IMR-90 (cell line): ENCODE measurements at regions not wholly inside any gene's neighbourhood (a gene's known extent, or its start where the extent isn't known, plus 50 kb on each side); places are given as distances from the start of the nearest gene placed in this dataset.

Source experiments
- ATAC-seq: fragments of 200-7000 bp; cut with Tn5 transposase; 2 replicates; pipeline ENCODE4 v1.9.1; 2020; ENCODE audit warnings: low read depth, mild to moderate bottlenecking, moderate library complexity
- BruUV-seq: library from RNA; stranded (reverse); fragments of 400-500 nt; replicated peaks from 2 replicates; lab custom pipeline; 2021; lab: Mats Ljungman, UMichigan
- CTCF ChIA-PET: fragments of 300-600 bp; formaldehyde crosslinking; extraction: SDS; loops from one replicate; lab custom pipeline; 2021; ENCODE audit warnings: antibody characterized with exemption; lab: Yijun Ruan, JAX
- POLR2A ChIA-PET: fragments of 300-600 bp; sonication (Branson Sonifier 250); formaldehyde crosslinking; loops from one replicate; lab custom pipeline; 2022; ENCODE audit warnings: antibody characterized with exemption; ENCODE audit not compliant: unreplicated experiment; lab: Charles Lee
- DNase-seq: peaks from one replicate; pipeline ENCODE4 v3.0.0; 2013
- H2AFZ ChIP-seq: replicated peaks from 2 replicates; pipeline ENCODE3; 2013; ENCODE audit warnings: low read length, mild to moderate bottlenecking; ENCODE audit not compliant: poor library complexity
- H2AK5ac ChIP-seq: 2 replicates; pipeline ENCODE4 v1.6.1; 2013; ENCODE audit warnings: low read depth, low read length, inconsistent platforms
- H2AK9ac ChIP-seq: replicated peaks from 2 replicates; pipeline ENCODE3; 2013; ENCODE audit warnings: mild to moderate bottlenecking, low read depth, low read length, moderate library complexity; ENCODE audit not compliant: poor library complexity
- H2BK120ac ChIP-seq: 2 replicates; pipeline ENCODE4 v1.6.1; 2013; ENCODE audit warnings: low read depth, low read length, inconsistent platforms
- H2BK15ac ChIP-seq: 3 replicates; pipeline ENCODE4 v1.6.1; 2013; ENCODE audit warnings: low read depth, low read length, inconsistent platforms
- H2BK20ac ChIP-seq: 2 replicates; pipeline ENCODE4 v1.6.1; 2013; ENCODE audit warnings: low read depth, mild to moderate bottlenecking, inconsistent platforms, low read length, moderate library complexity
- H2BK5ac ChIP-seq: 2 replicates; pipeline ENCODE4 v1.6.1; 2013; ENCODE audit warnings: mild to moderate bottlenecking, low read depth, low read length, inconsistent platforms; ENCODE audit not compliant: poor library complexity, severe bottlenecking
- H3K14ac ChIP-seq: replicated peaks from 2 replicates; pipeline ENCODE4 v1.6.1; 2013; ENCODE audit warnings: low read depth, low read length, inconsistent platforms
- H3K18ac ChIP-seq: 2 replicates; pipeline ENCODE4 v1.6.1; 2013; ENCODE audit warnings: low read depth, low read length, control low read depth
- H3K23ac ChIP-seq: 2 replicates; pipeline ENCODE4 v1.6.1; 2013; ENCODE audit warnings: low read depth, low read length, inconsistent platforms
- H3K27ac ChIP-seq: 2 replicates; pipeline ENCODE4 v1.5.1; 2013; ENCODE audit warnings: mild to moderate bottlenecking, control low read depth, low read length; ENCODE audit not compliant: insufficient read depth
- H3K27me3 ChIP-seq: 2 replicates; pipeline ENCODE4 v1.6.1; 2013; ENCODE audit warnings: low read length; ENCODE audit not compliant: control insufficient read depth, insufficient read depth
- H3K36me3 ChIP-seq: 2 replicates; pipeline ENCODE4 v1.6.1; 2013; ENCODE audit warnings: low read length, mixed read lengths; ENCODE audit not compliant: control insufficient read depth, insufficient read depth
- H3K4ac ChIP-seq: 2 replicates; pipeline ENCODE4 v1.6.1; 2013; ENCODE audit warnings: low read depth, low read length, inconsistent platforms
- H3K4me1 ChIP-seq: 2 replicates; pipeline ENCODE4 v1.6.1; 2013; ENCODE audit warnings: low read length, mixed read lengths; ENCODE audit not compliant: control insufficient read depth, insufficient read depth
- H3K4me2 ChIP-seq: 2 replicates; pipeline ENCODE4 v1.6.1; 2013; ENCODE audit warnings: low read depth, mild to moderate bottlenecking, control low read depth, low read length, moderate library complexity
- H3K4me3 ChIP-seq: 2 replicates; pipeline ENCODE4 v1.5.1; 2013; ENCODE audit warnings: low read depth, mild to moderate bottlenecking, control low read depth, low read length, moderate library complexity; ENCODE audit not compliant: insufficient read depth
- H3K56ac ChIP-seq: 2 replicates; pipeline ENCODE4 v1.6.1; 2013; ENCODE audit warnings: low read length, inconsistent platforms; ENCODE audit not compliant: insufficient read depth; ENCODE audit errors: extremely low read depth
- H3K79me1 ChIP-seq, 2 experiments: 2 replicates each; pipeline ENCODE4 v1.6.1; 2013; ENCODE audit warnings: low read length in 2 of 2, inconsistent platforms in 1 of 2, low read depth in 1 of 2
- H3K9ac ChIP-seq: 2 replicates; pipeline ENCODE4 v1.6.1; 2013; ENCODE audit warnings: low read depth, low read length, control low read depth
- H3K9me1 ChIP-seq: 2 replicates; pipeline ENCODE4 v1.6.1; 2013; ENCODE audit warnings: low read length, inconsistent platforms; ENCODE audit not compliant: insufficient read depth
- H3K9me3 ChIP-seq: 2 replicates; pipeline ENCODE4 v1.6.1; 2013; ENCODE audit warnings: low read length; ENCODE audit not compliant: control insufficient read depth, insufficient read depth
- H4K20me1 ChIP-seq: 2 replicates; pipeline ENCODE4 v1.6.1; 2013; ENCODE audit warnings: low read length, inconsistent platforms; ENCODE audit not compliant: insufficient read depth
- H4K5ac ChIP-seq: 2 replicates; pipeline ENCODE4 v1.6.1; 2013; ENCODE audit warnings: mild to moderate bottlenecking, low read depth, low read length, control low read depth
- H4K8ac ChIP-seq, 2 experiments: 2 replicates each; pipeline ENCODE4 v1.6.1; 2013; ENCODE audit warnings: low read depth in 2 of 2, low read length in 2 of 2, control low read depth in 1 of 2, inconsistent platforms in 1 of 2
- H4K91ac ChIP-seq: 2 replicates; pipeline ENCODE4 v1.6.1; 2013; ENCODE audit warnings: low read depth, low read length, inconsistent platforms; ENCODE audit not compliant: insufficient read depth
- BHLHE40 ChIP-seq: fragments of 150-350 bp; IDR thresholded peaks from 2 replicates; pipeline ENCODE4 v1.6.1; 2016; ENCODE audit warnings: mild to moderate bottlenecking, low read depth, low read length
- CEBPB ChIP-seq: IDR thresholded peaks from 2 replicates; pipeline ENCODE4 v1.6.1; 2012; ENCODE audit warnings: low read depth, low read length, improper control_type of control experiment
- CHD1 ChIP-seq: IDR thresholded peaks from 2 replicates; pipeline ENCODE4 v1.6.1; 2012; ENCODE audit warnings: low read depth, low read length, improper control_type of control experiment
- CTCF ChIP-seq: conservative IDR thresholded peaks from 2 replicates; pipeline ENCODE4 v1.5.1; 2012; ENCODE audit warnings: mild to moderate bottlenecking, low read depth, low read length, improper control_type of control experiment
- ELK1 ChIP-seq: fragments of 150-350 bp; IDR thresholded peaks from 2 replicates; pipeline ENCODE4 v1.6.1; 2016; ENCODE audit warnings: low read depth, mild to moderate bottlenecking, low read length, moderate library complexity, borderline replicate concordance
- FOS ChIP-seq: fragments of 150-350 bp; IDR thresholded peaks from 2 replicates; pipeline ENCODE4 v1.6.1; 2016; ENCODE audit warnings: low read depth, low read length
- MAFK ChIP-seq: IDR thresholded peaks from 2 replicates; pipeline ENCODE4 v1.6.1; 2012; ENCODE audit warnings: low read depth, low read length, improper control_type of control experiment
- MAZ ChIP-seq: IDR thresholded peaks from 2 replicates; pipeline ENCODE4 v1.6.1; 2012; ENCODE audit warnings: low read depth, mild to moderate bottlenecking, low read length, improper control_type of control experiment, moderate library complexity, borderline replicate concordance
- MXI1 ChIP-seq: IDR thresholded peaks from 2 replicates; pipeline ENCODE4 v1.6.1; 2012; ENCODE audit warnings: low read depth, mild to moderate bottlenecking, low read length, moderate library complexity, borderline replicate concordance
- NFE2L2 ChIP-seq: fragments of 150-350 bp; IDR thresholded peaks from 2 replicates; pipeline ENCODE4 v1.6.1; 2016; ENCODE audit warnings: low read depth, mild to moderate bottlenecking, low read length
- POLR2A ChIP-seq: IDR thresholded peaks from 2 replicates; pipeline ENCODE4 v1.6.1; 2012; ENCODE audit warnings: mild to moderate bottlenecking, low read depth, low read length
- RAD21 ChIP-seq: IDR thresholded peaks from 2 replicates; pipeline ENCODE4 v1.6.1; 2012; ENCODE audit warnings: low read length, improper control_type of control experiment
- RCOR1 ChIP-seq: IDR thresholded peaks from 2 replicates; pipeline ENCODE4 v1.6.1; 2012; ENCODE audit warnings: mild to moderate bottlenecking, low read length, improper control_type of control experiment; ENCODE audit not compliant: insufficient replicate concordance
- RFX5 ChIP-seq: IDR thresholded peaks from 2 replicates; pipeline ENCODE4 v1.8.0; 2012; ENCODE audit warnings: low read depth, mild to moderate bottlenecking, low read length, moderate library complexity
- SMC3 ChIP-seq: fragments of 150-350 bp; IDR thresholded peaks from 2 replicates; pipeline ENCODE4 v1.6.1; 2016; ENCODE audit warnings: low read depth, mild to moderate bottlenecking, antibody characterized with exemption, low read length, moderate library complexity
- USF2 ChIP-seq: fragments of 150-350 bp; IDR thresholded peaks from 2 replicates; pipeline ENCODE4 v1.6.1; 2017; ENCODE audit warnings: mild to moderate bottlenecking, antibody characterized with exemption, low read length, low read depth
- WGBS, 2 experiments: methylation state at CpG; one replicate each; pipeline versions ENCODE4 v1.1.5 to v1.1.7; 2013; ENCODE audit warnings: missing lambda C conversion rate in 2 of 2; ENCODE audit not compliant: insufficient read length in 1 of 2; ENCODE audit errors: extremely low coverage in 2 of 2; 5-methylcytosine and 5-hydroxymethylcytosine counted together
- dilution Hi-C: fragments of 300-500 bp; cut with HindIII; formaldehyde crosslinking; loops from one replicate; pipeline ENCODE4 v1.14.3; 2018; ENCODE audit warnings: low sequenced_read_pairs; ENCODE audit not compliant: unreplicated experiment
- in situ Hi-C: fragments of 300-500 bp; cut with MboI; formaldehyde crosslinking; loops from 3 replicates; pipeline ENCODE4 v1.14.3; 2019; ENCODE audit warnings: low sequenced_read_pairs, inconsistent platforms, mixed read lengths
- intact Hi-C: fragments of 100-400 bp; cut with micrococcal nuclease; formaldehyde crosslinking; loops from 2 replicates; pipeline ENCODE4 v1.10.0; 2022

- Histone ChIP-seq H2AFZ (no peak overlapping the region), H3K9ac (no peak overlapping the region), H2BK5ac (no peak overlapping the region), H3K4me1 (no peaks in the 10 kb centered on the region), H4K5ac (no peak overlapping the region), H3K23ac (no peak overlapping the region), H2BK20ac (no peak overlapping the region), H3K14ac (no peak overlapping the region), H3K4me2 (no peak overlapping the region), H2AK5ac (no peak overlapping the region), H3K27me3 (no peaks in the 10 kb centered on the region), H3K9me1 (no peaks in the 10 kb centered on the region), H4K8ac (no peak overlapping the region), H2BK120ac (no peak overlapping the region), H4K20me1 (no peaks in the 10 kb centered on the region), H2AK9ac (no peak overlapping the region), H2BK15ac (no peak overlapping the region), H3K27ac (no peak overlapping the region), H3K56ac (no peak overlapping the region), H3K4me3 (no peak overlapping the region), H4K91ac (no peak overlapping the region), H3K18ac (no peak overlapping the region), H3K4ac (no peak overlapping the region), H3K9me3 (no peaks in the 10 kb centered on the region), H3K36me3 (no peaks in the 10 kb centered on the region), H3K79me1 (no peaks in the 10 kb centered on the region)
- no peak for TF ChIP-seq USF2
- TF ChIP-seq POLR2A = no peak
- TF ChIP-seq CEBPB = no peak
- TF ChIP-seq RCOR1 = no peak
- no peak for TF ChIP-seq MAZ
- TF ChIP-seq RAD21 = no peak
- TF ChIP-seq FOS = no peak
- TF ChIP-seq MAFK = no peak
- no peak for TF ChIP-seq RFX5
- no peak for TF ChIP-seq MXI1
- no peak for TF ChIP-seq CTCF
- TF ChIP-seq NFE2L2 = no peak
- TF ChIP-seq BHLHE40 = no peak
- TF ChIP-seq CHD1 = no peak
- TF ChIP-seq ELK1 = no peak
- no peak for TF ChIP-seq SMC3
- dilution Hi-C loops = no loop called here
- in situ Hi-C loops = no loop called here
- intact Hi-C loops = no loop called here
- ChIA-PET CTCF (no interaction called here), POLR2A (no interaction called here)
- no TSS peak for BruUV-seq
- ATAC-seq (no peak), DNase-seq (no peak)
- no CpG with 5 or more reads among the region's 2 CpGs for WGBS, 2 experiments
Measured at GRCh38 chr18:67568166-67568565, 51.6 kb upstream of the DSEL start.
